OCI-LY1 (cell line): ENCODE measurements at regions not wholly inside any gene's neighbourhood (a gene's known extent, or its start where the extent isn't known, plus 50 kb on each side); places are given as distances from the start of the nearest gene placed in this dataset.

Source experiments
- EZH2 ChIP-seq: fragments of 200-600 bp; sonication (generic), shearing (Covaris generic); IDR thresholded peaks from 2 replicates; pipeline ENCODE4 v1.8.0; 2017; ENCODE audit warnings: borderline replicate concordance, mixed run types, mild to moderate bottlenecking, antibody characterized with exemption, low read length, moderate library complexity, mixed read lengths
- TF ChIP-seq, protein P1 (sequence below): fragments of 200-600 bp; sonication (generic), shearing (Covaris generic); IDR thresholded peaks from 2 replicates; pipeline ENCODE4 v1.5.1; 2017; ENCODE audit warnings: mild to moderate bottlenecking, antibody characterized with exemption, low read length, moderate library complexity, mixed read lengths

DNA sequence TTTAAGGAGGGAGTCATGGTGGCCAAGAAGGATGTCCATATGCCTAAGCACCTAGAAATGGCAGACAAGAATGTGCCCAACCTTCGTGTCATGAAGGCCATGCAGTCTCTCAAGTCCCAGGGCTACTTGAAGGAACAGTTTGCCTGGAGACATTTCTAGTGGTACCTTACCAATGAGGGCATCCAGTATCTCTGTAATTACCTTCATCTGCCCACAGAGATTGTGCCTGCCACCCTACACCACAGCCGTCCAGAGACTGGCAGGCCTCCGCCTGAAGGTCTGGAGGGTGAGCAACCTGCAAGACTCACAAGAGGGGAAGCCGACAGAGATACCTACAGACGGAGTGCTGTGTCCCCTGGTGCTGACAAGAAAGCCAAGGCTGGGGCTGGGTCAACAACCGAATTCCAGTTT lies 115.0 kb downstream of the HFE start:
- TF ChIP-seq, protein P1, sequence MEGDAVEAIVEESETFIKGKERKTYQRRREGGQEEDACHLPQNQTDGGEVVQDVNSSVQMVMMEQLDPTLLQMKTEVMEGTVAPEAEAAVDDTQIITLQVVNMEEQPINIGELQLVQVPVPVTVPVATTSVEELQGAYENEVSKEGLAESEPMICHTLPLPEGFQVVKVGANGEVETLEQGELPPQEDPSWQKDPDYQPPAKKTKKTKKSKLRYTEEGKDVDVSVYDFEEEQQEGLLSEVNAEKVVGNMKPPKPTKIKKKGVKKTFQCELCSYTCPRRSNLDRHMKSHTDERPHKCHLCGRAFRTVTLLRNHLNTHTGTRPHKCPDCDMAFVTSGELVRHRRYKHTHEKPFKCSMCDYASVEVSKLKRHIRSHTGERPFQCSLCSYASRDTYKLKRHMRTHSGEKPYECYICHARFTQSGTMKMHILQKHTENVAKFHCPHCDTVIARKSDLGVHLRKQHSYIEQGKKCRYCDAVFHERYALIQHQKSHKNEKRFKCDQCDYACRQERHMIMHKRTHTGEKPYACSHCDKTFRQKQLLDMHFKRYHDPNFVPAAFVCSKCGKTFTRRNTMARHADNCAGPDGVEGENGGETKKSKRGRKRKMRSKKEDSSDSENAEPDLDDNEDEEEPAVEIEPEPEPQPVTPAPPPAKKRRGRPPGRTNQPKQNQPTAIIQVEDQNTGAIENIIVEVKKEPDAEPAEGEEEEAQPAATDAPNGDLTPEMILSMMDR: no peak
- TF ChIP-seq EZH2: no peak
